ENCODE measurements at regions not wholly inside any gene's neighbourhood (a gene's known extent, or its start where the extent isn't known, plus 50 kb on each side); places are given as distances from the start of the nearest gene placed in this dataset.

- no peaks in the 10 kb centered on the region for H3K27me3 Mint-ChIP-seq
- intact Hi-C loops (cut with micrococcal nuclease): no loop called here
- H3K4me1 Mint-ChIP-seq (ENCODE audit: low read depth): no peaks in the 10 kb centered on the region
- no peak overlapping the region for H3K4me3 Mint-ChIP-seq
- H3K27ac Mint-ChIP-seq: no peak overlapping the region
- H3K36me3 Mint-ChIP-seq (ENCODE audit: low read depth): no peaks in the 10 kb centered on the region
- H3K9me3 Mint-ChIP-seq: peaks cover 9% of the 10 kb centered on the region
Observed at GRCh38 chr3:153657046-153657445, 464.1 kb upstream of the ARHGEF26 start.

DNA sequence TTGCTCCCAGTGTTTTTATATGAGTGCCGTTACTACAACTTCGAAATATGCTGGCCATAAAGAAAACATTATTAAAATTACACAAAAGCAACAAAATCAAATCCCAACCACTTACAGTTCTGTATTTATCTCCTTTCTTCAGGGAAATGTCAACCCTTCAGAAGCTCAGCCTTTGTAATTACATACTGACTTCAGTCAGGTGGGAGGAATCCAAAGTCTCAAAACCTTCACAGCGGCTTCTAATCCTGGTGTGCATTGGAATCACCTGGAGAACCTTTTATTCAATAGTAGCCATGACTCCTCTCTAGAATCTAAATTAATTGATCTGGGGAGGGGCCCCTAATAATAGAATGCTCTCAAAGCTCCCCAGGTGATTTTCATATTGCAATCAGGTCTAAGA is 463.7 kb upstream of the ARHGEF26 start:
- Mint-ChIP-seq H3K36me3 (ENCODE audit: low read depth) (no peaks in the 10 kb centered on the region), H3K9me3 (peaks cover 9% of the 10 kb centered on the region), H3K4me1 (ENCODE audit: low read depth) (no peaks in the 10 kb centered on the region), H3K4me3 (no peak overlapping the region), H3K27ac (no peak overlapping the region), H3K27me3 (no peaks in the 10 kb centered on the region)
- intact Hi-C loops (cut with micrococcal nuclease): no loop called here

GRCh38 chr3:153658136-153658535 is 463.1 kb upstream of the ARHGEF26 start:
- H3K27ac Mint-ChIP-seq: no peak overlapping the region
- intact Hi-C loops (cut with micrococcal nuclease): no loop called here

DNA sequence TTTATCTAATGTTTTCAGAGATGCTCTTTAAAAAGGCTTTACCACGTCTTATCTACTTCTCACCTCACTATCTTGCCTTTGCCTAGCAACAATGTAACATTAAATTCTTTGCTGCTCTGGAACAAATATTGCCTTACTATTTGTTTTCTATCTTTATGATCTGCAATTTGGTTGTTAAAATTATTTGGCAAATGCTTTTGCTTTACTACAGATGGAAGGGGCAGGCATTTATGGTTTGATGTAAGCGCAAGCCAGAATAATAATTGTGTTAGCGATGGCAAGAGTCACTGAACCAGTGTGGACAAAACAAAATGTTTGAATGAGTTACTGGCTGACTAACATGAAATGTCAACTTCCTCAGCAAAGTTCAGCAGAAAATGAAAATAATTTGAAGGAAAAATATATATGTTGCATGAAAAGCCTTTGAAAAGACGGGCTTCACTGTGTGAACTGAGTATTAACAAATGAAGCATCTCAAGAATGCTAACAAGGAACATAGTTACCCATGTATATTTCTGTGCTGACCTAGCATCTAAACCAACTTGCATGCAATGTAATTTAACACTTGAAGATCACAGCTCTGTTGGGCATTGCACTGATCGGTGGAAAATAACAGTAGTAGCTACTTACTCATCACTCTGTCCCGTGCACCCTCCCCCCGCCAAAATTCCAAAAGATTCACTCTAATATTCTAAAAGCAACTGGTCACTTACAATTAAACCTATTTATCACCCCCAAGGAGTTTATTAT is 454.0 kb upstream of the ARHGEF26 start:
- Mint-ChIP-seq H3K4me3 (no peak overlapping the region), H3K27me3 (peaks cover 2% of the 10 kb centered on the region), H3K4me1 (ENCODE audit: low read depth) (peaks cover 9% of the 10 kb centered on the region), H3K9me3 (no peaks in the 10 kb centered on the region), H3K36me3 (ENCODE audit: low read depth) (no peaks in the 10 kb centered on the region), H3K27ac (no peak overlapping the region)
- intact Hi-C loops (cut with micrococcal nuclease): no loop called here

More at GRCh38 chr3:153658136-153658535, 463.1 kb upstream of the ARHGEF26 start:
- H3K4me1 Mint-ChIP-seq (ENCODE audit: low read depth): no peaks in the 10 kb centered on the region
- H3K36me3 Mint-ChIP-seq (ENCODE audit: low read depth): no peaks in the 10 kb centered on the region
- H3K27me3 Mint-ChIP-seq: no peaks in the 10 kb centered on the region
- H3K4me3 Mint-ChIP-seq: no peak overlapping the region
- H3K9me3 Mint-ChIP-seq: peaks cover 9% of the 10 kb centered on the region

DNA sequence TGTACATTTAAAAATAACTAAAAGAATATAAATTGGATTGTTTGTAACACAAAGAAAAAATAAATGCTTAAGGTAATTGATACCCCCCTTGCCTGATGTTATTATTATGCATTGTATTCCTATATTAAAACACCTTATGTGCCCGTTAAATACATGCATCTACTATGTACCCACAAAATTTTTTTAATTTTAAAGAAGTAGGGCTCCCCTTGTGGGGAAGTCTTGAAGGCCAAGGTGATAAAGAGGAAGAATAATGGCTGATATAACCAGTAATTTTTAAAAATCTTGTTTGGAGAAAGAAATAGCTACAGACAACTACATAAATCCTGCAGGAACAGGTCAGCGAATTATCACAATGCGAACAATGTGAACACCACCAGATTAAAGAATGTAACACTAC is 451.7 kb upstream of the ARHGEF26 start:
- H3K36me3 Mint-ChIP-seq (ENCODE audit: low read depth): no peaks in the 10 kb centered on the region
- peaks cover 9% of the 10 kb centered on the region for H3K4me1 Mint-ChIP-seq (ENCODE audit: low read depth)
- intact Hi-C loops (cut with micrococcal nuclease): no loop called here
- no peaks in the 10 kb centered on the region for H3K9me3 Mint-ChIP-seq
- no peak overlapping the region for H3K27ac Mint-ChIP-seq
- H3K27me3 Mint-ChIP-seq: peaks cover 2% of the 10 kb centered on the region
- no peak overlapping the region for H3K4me3 Mint-ChIP-seq

DNA sequence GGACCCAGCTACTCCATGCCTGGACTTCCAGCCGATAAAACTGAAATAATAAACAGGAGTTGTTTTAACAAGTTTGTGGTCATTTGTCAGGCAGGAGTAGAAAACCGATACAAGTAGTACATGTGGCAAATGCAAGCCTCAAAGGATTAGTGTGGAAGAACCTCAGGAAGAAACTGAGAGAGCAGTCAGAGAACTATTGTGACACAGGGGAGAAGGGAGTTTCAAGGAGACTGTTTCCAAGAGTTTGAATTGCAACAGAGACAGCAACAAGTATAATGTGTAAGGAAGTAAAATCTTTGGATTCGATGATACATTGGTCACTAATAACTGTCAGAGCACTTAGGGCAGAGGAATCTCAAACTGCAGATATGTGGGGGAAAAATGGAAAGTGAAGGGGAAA is 450.6 kb upstream of the ARHGEF26 start:
- Mint-ChIP-seq H3K4me1 (ENCODE audit: low read depth) (peaks cover 9% of the 10 kb centered on the region), H3K36me3 (ENCODE audit: low read depth) (no peaks in the 10 kb centered on the region), H3K27ac (no peak overlapping the region), H3K4me3 (no peak overlapping the region), H3K27me3 (peaks cover 2% of the 10 kb centered on the region), H3K9me3 (no peaks in the 10 kb centered on the region)
- intact Hi-C loops (cut with micrococcal nuclease): no loop called here

GRCh38 chr3:153673853-153674252 is 447.3 kb upstream of the ARHGEF26 start:
- Mint-ChIP-seq H3K4me1 (ENCODE audit: low read depth) (peaks cover 9% of the 10 kb centered on the region), H3K36me3 (ENCODE audit: low read depth) (no peaks in the 10 kb centered on the region), H3K27ac (no peak overlapping the region), H3K4me3 (no peak overlapping the region), H3K27me3 (peaks cover 2% of the 10 kb centered on the region), H3K9me3 (no peaks in the 10 kb centered on the region)
- intact Hi-C loops (cut with micrococcal nuclease): no loop called here

DNA sequence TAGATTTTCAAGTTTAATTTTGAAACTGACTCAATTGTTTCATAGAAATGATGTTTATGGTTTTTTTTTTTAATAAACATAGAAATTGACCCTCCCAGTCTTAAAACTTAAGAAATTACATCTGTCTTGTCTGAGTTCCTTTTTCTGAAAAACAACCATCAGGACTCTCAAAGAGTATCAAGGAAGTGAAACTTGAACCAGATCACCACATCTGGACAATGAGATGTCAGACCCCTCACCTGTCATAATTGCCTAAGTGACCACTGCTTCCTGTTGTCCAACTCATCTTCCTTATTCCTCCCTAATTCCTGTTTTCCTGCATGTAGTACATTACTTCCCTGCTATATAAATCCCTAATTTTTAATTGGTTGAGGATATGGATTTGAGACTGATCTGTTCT is 441.5 kb upstream of the ARHGEF26 start:
- no peaks in the 10 kb centered on the region for H3K27me3 Mint-ChIP-seq
- no peak overlapping the region for H3K27ac Mint-ChIP-seq
- peaks cover 13% of the 10 kb centered on the region for H3K4me1 Mint-ChIP-seq (ENCODE audit: low read depth)
- intact Hi-C loops (cut with micrococcal nuclease): no loop called here
- no peaks in the 10 kb centered on the region for H3K36me3 Mint-ChIP-seq (ENCODE audit: low read depth)
- H3K4me3 Mint-ChIP-seq: no peak overlapping the region
- H3K9me3 Mint-ChIP-seq: no peaks in the 10 kb centered on the region

DNA sequence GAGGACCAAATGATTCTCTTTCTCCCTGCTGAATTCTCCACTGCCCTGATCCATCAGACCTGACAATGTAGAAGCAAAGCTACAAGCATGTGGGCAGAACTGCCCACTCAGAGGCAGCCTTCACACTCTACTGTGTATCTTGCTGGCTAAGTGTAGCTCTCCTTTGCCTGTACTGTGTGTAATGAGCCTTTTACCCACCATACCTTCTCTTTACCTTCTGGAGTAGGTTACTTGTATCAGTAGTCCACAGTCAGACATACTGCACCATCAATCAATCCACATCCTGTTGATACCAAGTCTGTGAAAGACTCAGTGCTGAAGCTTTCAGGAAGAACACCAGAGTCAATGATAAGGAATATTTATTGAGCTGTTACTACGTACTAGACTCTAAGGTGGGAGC is 440.7 kb upstream of the ARHGEF26 start:
- no peaks in the 10 kb centered on the region for H3K27me3 Mint-ChIP-seq
- H3K4me1 Mint-ChIP-seq (ENCODE audit: low read depth): peaks cover 13% of the 10 kb centered on the region
- H3K9me3 Mint-ChIP-seq: no peaks in the 10 kb centered on the region
- no peak overlapping the region for H3K4me3 Mint-ChIP-seq
- no peaks in the 10 kb centered on the region for H3K36me3 Mint-ChIP-seq (ENCODE audit: low read depth)
- intact Hi-C loops (cut with micrococcal nuclease): no loop called here
- H3K27ac Mint-ChIP-seq: no peak overlapping the region

GRCh38 chr3:153681057-153681456 is 440.1 kb upstream of the ARHGEF26 start:
- peaks cover 13% of the 10 kb centered on the region for H3K4me1 Mint-ChIP-seq (ENCODE audit: low read depth)

DNA sequence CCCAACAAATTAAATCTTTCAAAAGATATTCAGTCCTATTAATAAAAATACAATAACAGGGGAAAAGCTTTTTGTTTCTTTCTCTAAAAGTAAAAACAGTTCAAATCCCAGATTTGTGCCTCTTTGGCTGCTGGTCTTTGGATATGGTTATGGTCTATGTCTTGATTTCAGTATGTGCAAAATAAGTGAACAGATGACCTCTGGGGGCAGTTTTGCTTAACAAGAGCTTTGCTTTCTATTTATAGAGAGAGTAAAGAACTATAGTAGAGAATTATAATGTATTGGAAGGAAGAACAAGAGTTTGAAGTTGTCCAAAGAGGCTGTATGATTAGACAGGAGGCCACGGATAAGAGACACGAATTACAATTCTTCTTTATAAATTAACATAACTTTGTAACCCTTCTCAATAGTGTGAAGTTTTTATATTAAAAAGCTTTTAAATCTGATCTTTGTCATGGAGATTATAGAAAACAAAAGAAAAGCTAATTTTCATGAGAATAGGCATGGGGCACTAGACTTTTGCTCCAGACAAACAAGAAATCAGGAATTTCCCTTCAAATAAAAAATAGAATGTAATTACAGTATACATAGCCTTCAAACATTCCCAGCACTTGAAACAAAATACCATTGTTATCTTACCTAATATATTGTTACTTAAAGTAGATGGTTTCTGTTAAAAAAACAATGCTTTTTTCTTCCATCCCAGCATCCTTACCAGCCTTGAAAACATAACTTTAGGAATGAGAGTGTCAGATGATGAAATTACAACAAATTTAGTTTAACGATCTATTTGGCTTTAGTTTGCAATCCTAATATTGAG is 432.7 kb upstream of the ARHGEF26 start:
- Mint-ChIP-seq H3K36me3 (ENCODE audit: low read depth) (no peaks in the 10 kb centered on the region), H3K9me3 (no peaks in the 10 kb centered on the region), H3K27ac (no peak overlapping the region), H3K4me3 (no peak overlapping the region), H3K27me3 (no peaks in the 10 kb centered on the region), H3K4me1 (ENCODE audit: low read depth) (peaks cover 5% of the 10 kb centered on the region)
- intact Hi-C loops (cut with micrococcal nuclease): no loop called here

More at GRCh38 chr3:153681057-153681456, 440.1 kb upstream of the ARHGEF26 start:
- no peaks in the 10 kb centered on the region for H3K27me3 Mint-ChIP-seq
- no peak overlapping the region for H3K4me3 Mint-ChIP-seq
- no peaks in the 10 kb centered on the region for H3K9me3 Mint-ChIP-seq
- no peak overlapping the region for H3K27ac Mint-ChIP-seq
- intact Hi-C loops (cut with micrococcal nuclease): no loop called here
- H3K36me3 Mint-ChIP-seq (ENCODE audit: low read depth): no peaks in the 10 kb centered on the region

GRCh38 chr3:153693207-153693606 is 428.0 kb upstream of the ARHGEF26 start:
- Mint-ChIP-seq H3K9me3 (no peaks in the 10 kb centered on the region), H3K27ac (no peak overlapping the region), H3K27me3 (no peaks in the 10 kb centered on the region), H3K4me3 (no peak overlapping the region), H3K4me1 (ENCODE audit: low read depth) (no peaks in the 10 kb centered on the region), H3K36me3 (ENCODE audit: low read depth) (no peaks in the 10 kb centered on the region)
- intact Hi-C loops (cut with micrococcal nuclease): no loop called here

DNA sequence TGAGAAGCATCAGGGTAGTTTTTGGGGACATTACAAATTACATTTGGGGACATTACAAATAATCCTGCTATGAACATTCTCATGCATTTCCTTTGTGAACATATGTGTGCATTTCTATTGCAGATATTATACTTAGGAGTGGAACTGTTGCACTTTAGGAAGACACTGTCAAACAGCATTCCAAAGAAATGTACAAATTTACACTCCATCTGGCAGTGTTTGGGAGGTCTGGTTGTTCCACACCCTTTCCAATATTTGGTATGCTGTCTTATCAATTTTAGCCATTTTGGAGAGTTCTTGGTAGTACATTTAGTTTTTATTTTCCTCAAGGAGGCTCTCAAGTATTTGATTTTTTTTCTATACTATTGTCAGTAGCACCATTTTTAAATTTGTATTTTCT is 419.1 kb upstream of the ARHGEF26 start:
- Mint-ChIP-seq H3K4me1 (ENCODE audit: low read depth) (no peaks in the 10 kb centered on the region), H3K4me3 (no peak overlapping the region), H3K27me3 (peaks cover 3% of the 10 kb centered on the region), H3K27ac (no peak overlapping the region), H3K9me3 (no peaks in the 10 kb centered on the region), H3K36me3 (ENCODE audit: low read depth) (no peaks in the 10 kb centered on the region)
- intact Hi-C loops (cut with micrococcal nuclease): no loop called here

GRCh38 chr3:153704115-153704514 is 417.1 kb upstream of the ARHGEF26 start:
- H3K4me1 Mint-ChIP-seq (ENCODE audit: low read depth): no peaks in the 10 kb centered on the region
- intact Hi-C loops (cut with micrococcal nuclease): no loop called here
- no peak overlapping the region for H3K27ac Mint-ChIP-seq
- no peak overlapping the region for H3K4me3 Mint-ChIP-seq
- peaks cover 3% of the 10 kb centered on the region for H3K27me3 Mint-ChIP-seq
- H3K9me3 Mint-ChIP-seq: no peaks in the 10 kb centered on the region
- H3K36me3 Mint-ChIP-seq (ENCODE audit: low read depth): no peaks in the 10 kb centered on the region
